IPS-15b (cell line): ENCODE measurements at regions not wholly inside any gene's neighbourhood (a gene's known extent, or its start where the extent isn't known, plus 50 kb on each side); places are given as distances from the start of the nearest gene placed in this dataset.
"Not testable (repeated sequence)": the region's sequence is repeated elsewhere in the genome, so short reads cannot be mapped to it uniquely, and the experiment has no call there.

Source experiments
- H3K27me3 ChIP-seq: one replicate; pipeline ENCODE4 v1.6.1; 2013; ENCODE audit warnings: low read length; ENCODE audit not compliant: control insufficient read depth, insufficient read depth
- H3K36me3 ChIP-seq: one replicate; pipeline ENCODE4 v1.6.1; 2013; ENCODE audit warnings: low read length; ENCODE audit not compliant: control insufficient read depth, insufficient read depth
- H3K4me1 ChIP-seq: one replicate; pipeline ENCODE4 v1.6.1; 2013; ENCODE audit warnings: mild to moderate bottlenecking, low read length; ENCODE audit not compliant: control insufficient read depth, insufficient read depth
- H3K4me3 ChIP-seq: one replicate; pipeline ENCODE4 v1.5.1; 2013; ENCODE audit warnings: low read depth, low read length
- H3K9ac ChIP-seq: one replicate; pipeline ENCODE4 v1.6.1; 2013; ENCODE audit warnings: low read depth, mild to moderate bottlenecking, low read length
- H3K9me3 ChIP-seq: one replicate; pipeline ENCODE4 v1.6.1; 2013; ENCODE audit warnings: mild to moderate bottlenecking, low read length; ENCODE audit not compliant: control insufficient read depth, insufficient read depth

DNA sequence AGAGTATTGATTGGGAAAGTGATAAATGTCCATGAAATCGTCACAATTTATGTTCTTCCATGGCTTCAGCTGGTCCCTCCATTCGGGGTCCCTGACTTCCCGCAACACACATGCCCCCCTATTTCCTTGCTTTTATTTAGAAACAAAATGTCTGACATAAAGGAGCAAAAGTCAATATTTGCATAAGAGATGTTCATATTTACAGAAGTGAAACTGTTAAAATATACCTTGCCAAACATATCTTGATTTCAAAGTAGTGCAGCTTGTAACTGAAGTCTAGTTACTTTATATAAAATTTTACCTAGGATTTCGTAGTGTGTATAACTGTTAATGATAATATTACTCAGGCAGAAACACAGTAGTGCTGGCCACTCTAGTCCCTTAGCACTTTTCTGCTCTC is 548.9 kb upstream of the ADGRB3 start:
- no peaks in the 10 kb centered on the region for H3K36me3 ChIP-seq
- H3K4me1 ChIP-seq: no peaks in the 10 kb centered on the region
- H3K4me3 ChIP-seq: no peak overlapping the region
- H3K27me3 ChIP-seq: no peaks in the 10 kb centered on the region
- peaks cover 6% of the 10 kb centered on the region for H3K9me3 ChIP-seq
- H3K9ac ChIP-seq: no peak overlapping the region

DNA sequence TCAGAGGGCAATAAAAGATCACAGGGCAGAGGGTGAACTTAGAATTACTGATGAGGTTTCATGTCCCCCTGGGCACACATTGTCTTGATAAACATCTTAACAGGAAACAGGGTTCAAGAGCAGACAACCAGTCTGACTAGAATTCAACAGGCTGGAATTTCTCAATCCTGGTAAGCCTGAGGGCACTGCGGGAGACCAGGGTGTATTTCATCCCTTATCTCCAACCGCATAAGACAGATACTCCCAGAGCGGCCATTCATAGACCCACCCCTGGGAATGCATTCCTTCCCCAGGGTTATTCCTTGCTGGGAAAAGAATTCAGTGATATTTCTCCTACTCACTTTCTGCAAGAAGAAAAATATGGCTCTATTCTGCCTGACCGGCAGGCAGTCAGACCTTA is 549.5 kb upstream of the ADGRB3 start:
- H3K9me3 ChIP-seq, H3K27me3 ChIP-seq, H3K4me1 ChIP-seq, H3K4me3 ChIP-seq, H3K9ac ChIP-seq, H3K36me3 ChIP-seq: not testable (repeated sequence)

DNA sequence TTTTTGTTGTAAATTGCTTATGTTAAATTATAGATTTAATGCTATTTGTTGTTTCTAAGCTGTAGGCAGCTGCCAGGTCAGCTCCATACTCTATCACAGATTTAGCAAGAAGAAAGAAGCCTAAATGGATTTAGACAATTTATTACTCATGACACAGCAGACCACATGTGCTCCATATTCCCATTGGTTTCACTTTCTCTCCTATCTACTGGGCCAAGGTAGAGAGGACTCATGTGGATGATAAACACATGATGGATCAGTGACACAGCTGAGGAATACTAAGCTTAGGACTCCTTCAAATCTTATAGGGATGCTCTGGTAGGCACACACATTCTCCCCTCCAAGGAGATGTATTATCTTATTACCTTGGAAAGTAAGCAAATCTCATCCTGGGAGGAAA is 553.0 kb upstream of the ADGRB3 start:
- H3K4me1 ChIP-seq: no peaks in the 10 kb centered on the region
- H3K9ac ChIP-seq: no peak overlapping the region
- no peak overlapping the region for H3K4me3 ChIP-seq
- no peaks in the 10 kb centered on the region for H3K27me3 ChIP-seq
- H3K36me3 ChIP-seq: no peaks in the 10 kb centered on the region
- H3K9me3 ChIP-seq: peaks cover 6% of the 10 kb centered on the region

DNA sequence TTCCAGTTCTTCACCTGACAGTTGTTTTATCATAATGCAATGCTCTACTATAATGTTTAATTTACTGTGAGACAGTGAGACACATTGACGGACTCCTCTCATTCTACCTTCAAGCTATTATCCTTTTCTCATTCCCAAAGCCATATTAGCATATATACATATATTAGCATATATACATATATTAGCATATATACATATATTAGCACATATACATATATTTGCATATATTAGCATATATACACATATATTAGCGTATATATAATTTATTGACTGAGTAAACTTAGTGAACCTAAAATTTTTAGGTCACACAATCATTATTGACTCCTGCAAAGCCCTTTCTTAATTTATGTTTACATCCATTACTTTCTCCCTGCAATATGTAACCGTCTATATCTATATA is 555.0 kb upstream of the ADGRB3 start:
- H3K27me3 ChIP-seq: no peaks in the 10 kb centered on the region
- no peak overlapping the region for H3K9ac ChIP-seq
- no peak overlapping the region for H3K4me3 ChIP-seq
- no peaks in the 10 kb centered on the region for H3K9me3 ChIP-seq
- H3K36me3 ChIP-seq: no peaks in the 10 kb centered on the region
- no peaks in the 10 kb centered on the region for H3K4me1 ChIP-seq

DNA sequence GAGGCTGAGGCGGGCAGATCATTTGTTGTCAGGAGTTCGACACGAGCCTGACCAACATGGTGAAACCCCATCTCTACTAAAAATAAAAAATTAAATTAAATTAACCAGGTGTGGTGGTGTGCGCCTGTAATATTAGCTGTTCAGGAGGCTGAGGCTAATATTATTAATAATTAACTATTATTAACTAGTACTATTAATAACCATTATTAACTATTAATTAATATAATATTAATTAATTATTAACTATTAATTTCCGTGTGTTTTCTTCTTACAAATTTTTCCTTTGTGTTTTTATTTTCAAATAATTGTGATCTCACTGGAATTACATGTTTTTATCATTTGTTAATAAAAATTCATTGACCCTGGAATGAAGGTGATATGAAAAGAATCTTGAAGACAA is 557.4 kb upstream of the ADGRB3 start:
- Histone ChIP-seq H3K4me1 (peaks cover 4% of the 10 kb centered on the region), H3K4me3 (no peak overlapping the region), H3K9ac (no peak overlapping the region), H3K36me3 (no peaks in the 10 kb centered on the region), H3K9me3 (no peaks in the 10 kb centered on the region), H3K27me3 (no peaks in the 10 kb centered on the region)

DNA sequence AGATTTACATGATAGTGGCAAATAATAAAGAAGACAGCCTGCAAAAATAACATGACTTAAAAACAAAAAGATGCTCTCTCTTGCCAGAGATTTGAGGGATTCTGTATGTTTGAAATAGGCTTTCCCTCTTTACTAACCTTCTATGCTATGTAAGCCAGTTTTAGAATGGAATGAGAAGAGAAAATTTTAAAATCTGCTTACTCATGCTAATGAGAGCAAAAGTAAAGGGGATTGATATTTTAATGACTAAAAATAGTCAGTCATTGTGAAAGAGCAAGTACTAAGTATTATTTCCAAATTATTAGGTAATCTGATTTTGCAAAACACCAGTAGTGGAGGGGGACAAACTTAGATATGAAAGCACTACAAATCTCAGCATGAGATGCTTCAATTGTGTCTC is 563.3 kb upstream of the ADGRB3 start:
- H3K27me3 ChIP-seq: no peaks in the 10 kb centered on the region
- H3K36me3 ChIP-seq: no peaks in the 10 kb centered on the region
- no peak overlapping the region for H3K9ac ChIP-seq
- H3K4me3 ChIP-seq: no peak overlapping the region
- peaks cover 38% of the 10 kb centered on the region for H3K4me1 ChIP-seq
- H3K9me3 ChIP-seq: no peaks in the 10 kb centered on the region

DNA sequence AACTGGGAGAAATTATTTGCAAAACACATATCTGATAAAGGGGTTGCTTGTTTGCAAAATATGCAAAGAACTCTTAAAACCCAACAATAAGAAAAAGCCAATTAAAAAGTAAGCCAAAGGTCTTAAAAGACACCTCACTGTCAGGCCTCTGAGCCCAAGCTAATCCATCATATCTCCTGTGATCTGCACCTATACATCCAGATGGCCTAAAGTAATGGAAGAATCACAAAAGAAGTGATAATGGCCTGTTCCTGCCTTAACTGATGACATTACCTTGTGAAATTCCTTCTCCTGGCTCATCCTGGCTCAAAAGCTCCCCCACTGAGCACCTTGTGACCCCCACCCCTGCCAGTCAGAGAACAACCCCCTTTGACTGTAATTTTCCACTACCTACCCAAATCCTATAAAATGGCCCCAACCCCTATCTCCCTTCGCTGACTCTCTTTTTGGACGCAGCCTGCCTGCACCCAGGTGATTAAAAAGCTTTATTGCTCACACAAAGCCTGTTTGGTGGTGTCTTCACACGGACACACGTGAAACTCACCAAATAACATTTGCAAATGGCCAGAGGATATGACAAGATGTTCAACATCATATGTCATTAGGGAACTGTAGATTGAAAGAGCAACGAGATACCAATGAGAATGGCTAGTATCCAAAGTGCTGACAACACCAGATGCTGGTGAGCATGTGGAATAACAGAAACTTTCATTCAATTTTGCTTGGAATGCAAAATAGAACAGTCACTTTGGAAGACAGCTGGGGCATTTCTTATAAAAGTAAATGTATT is 565.0 kb upstream of the ADGRB3 start:
- no peak overlapping the region for H3K4me3 ChIP-seq

DNA sequence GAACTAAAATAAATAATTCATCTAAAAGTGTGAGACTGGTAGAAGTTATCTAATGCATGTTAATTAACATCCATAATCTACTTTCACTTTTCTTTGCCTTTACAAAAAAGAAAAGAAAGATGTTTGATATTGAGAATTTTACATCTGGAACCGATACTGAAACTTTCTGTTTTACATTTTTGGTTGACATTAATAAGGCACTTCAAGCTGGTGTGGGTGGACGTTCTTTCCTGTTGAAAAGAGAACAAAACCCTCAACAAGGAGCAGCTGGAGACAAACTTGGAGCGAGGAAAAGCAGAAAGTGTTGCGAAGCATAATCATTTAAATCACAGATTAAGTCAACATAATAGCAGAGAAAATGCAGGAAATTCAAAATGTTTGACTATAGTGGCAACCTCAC is 575.2 kb upstream of the ADGRB3 start:
- Histone ChIP-seq H3K4me1 (no peaks in the 10 kb centered on the region), H3K9me3 (no peaks in the 10 kb centered on the region), H3K4me3 (no peak overlapping the region), H3K9ac (no peak overlapping the region), H3K36me3 (no peaks in the 10 kb centered on the region), H3K27me3 (no peaks in the 10 kb centered on the region)

More for the DNA sequence above, 565.0 kb upstream of the ADGRB3 start:
- Histone ChIP-seq H3K9ac (no peak overlapping the region), H3K27me3 (no peaks in the 10 kb centered on the region), H3K36me3 (no peaks in the 10 kb centered on the region), H3K4me1 (peaks cover 38% of the 10 kb centered on the region), H3K9me3 (no peaks in the 10 kb centered on the region)

DNA sequence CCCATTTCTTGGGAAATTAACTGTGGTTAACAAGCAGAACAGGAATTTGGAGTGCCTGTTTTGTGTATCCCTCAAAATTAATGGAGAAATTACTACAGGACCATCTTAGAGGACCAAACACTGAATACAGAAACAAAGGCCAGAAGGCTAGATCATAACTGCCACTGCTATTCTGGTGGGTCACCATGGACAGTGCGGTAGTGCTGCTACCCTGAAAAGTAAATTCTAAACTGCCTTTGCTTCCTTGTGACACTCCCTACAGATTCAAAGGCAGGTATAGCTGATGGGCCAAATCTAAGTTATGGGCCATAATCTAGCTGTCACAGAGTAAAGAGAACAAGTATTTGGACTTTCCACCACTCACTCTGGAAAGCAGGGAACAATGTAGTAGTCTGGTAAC is 575.8 kb upstream of the ADGRB3 start:
- H3K27me3 ChIP-seq: no peaks in the 10 kb centered on the region
- H3K36me3 ChIP-seq: no peaks in the 10 kb centered on the region
- H3K9me3 ChIP-seq: no peaks in the 10 kb centered on the region
- H3K4me1 ChIP-seq: no peaks in the 10 kb centered on the region
- no peak overlapping the region for H3K4me3 ChIP-seq
- no peak overlapping the region for H3K9ac ChIP-seq

DNA sequence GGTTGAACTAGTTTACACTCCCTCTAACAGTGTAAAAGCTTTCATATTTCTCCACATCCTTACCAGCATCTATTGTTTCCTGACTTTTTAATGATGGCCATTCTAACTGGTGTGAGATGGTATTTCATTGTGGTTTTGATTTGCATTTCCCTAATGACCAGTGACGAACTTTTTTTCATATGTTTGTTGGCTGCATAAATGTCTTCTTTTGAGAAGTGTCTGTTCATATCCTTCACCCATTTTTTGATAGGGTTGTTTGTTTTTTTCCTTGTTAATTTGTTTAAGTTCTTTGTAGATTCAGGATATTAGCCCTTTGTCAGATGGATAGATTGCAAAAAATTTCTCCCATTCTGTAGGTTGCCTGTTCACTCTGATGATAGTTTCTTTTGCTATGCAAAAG is 578.5 kb upstream of the ADGRB3 start:
- not testable (repeated sequence) for H3K9me3 ChIP-seq, H3K9ac ChIP-seq, H3K4me3 ChIP-seq, H3K27me3 ChIP-seq, H3K36me3 ChIP-seq, H3K4me1 ChIP-seq

DNA sequence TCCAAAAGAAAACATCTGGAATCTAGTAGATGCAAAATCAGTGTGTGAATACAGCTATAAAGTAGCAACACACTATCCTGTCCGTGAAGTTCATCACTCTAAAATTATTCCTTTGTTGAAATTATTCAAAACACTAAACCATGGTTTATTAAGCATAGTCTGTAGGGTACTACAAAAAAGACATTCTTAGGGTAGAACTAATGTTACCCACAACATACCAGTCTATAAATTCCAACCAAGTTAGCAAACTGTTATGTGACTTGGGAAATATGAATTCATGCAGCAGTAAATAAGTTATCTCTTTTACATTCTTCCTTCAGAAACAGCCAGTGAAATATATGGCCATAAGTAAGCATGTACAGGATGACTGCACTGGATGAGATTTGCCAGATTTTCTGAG is 580.3 kb upstream of the ADGRB3 start:
- H3K9ac ChIP-seq: no peak overlapping the region
- no peaks in the 10 kb centered on the region for H3K27me3 ChIP-seq
- no peaks in the 10 kb centered on the region for H3K36me3 ChIP-seq
- H3K9me3 ChIP-seq: no peaks in the 10 kb centered on the region
- H3K4me1 ChIP-seq: no peaks in the 10 kb centered on the region
- no peak overlapping the region for H3K4me3 ChIP-seq

DNA sequence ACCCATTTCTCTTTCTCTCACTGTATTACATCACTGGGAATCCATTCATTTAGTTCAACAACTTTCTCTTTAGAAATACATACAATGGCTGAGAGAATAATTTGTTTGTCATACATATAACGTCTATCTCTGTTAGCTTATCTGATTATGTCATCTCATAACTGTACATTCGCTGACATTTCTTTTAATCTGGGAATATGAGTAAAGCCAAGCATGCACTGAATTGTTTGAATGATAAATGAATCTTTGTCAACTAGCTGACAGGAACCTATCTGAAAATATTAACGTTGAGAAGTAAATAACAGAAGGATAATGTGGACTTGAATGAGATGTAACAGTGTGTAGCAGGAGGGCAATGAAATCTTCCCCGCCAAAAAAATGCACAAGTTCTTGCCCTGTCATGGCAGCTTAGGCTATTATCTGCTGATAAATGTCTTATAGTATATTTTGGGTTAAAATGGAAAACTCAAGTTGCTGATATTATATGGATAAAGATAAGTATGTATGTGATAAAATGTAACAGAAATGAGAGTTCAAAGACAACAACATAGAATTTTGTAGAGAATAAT is 581.2 kb upstream of the ADGRB3 start:
- no peak overlapping the region for H3K9ac ChIP-seq
- H3K27me3 ChIP-seq: no peaks in the 10 kb centered on the region
- no peaks in the 10 kb centered on the region for H3K9me3 ChIP-seq
- no peak overlapping the region for H3K4me3 ChIP-seq
- H3K36me3 ChIP-seq: no peaks in the 10 kb centered on the region
- no peaks in the 10 kb centered on the region for H3K4me1 ChIP-seq
